ENCODE measurements at regions not wholly inside any gene's neighbourhood (a gene's known extent, or its start where the extent isn't known, plus 50 kb on each side); places are given as distances from the start of the nearest gene placed in this dataset.

- ATAC-seq = no peak
- TF ChIP-seq TOX (CRISPR knock-in tag; IDR thresholded peaks at IDR 0.05; ENCODE audit: borderline replicate concordance) (no peak), BACH2 (CRISPR knock-in tag; IDR thresholded peaks at IDR 0.05; ENCODE audit: borderline replicate concordance) (no peak), GLIS3 (CRISPR knock-in tag; IDR thresholded peaks at IDR 0.05) (no peak), ZNF8 (CRISPR knock-in tag; IDR thresholded peaks at IDR 0.05) (no peak), ESRRG (CRISPR knock-in tag; IDR thresholded peaks at IDR 0.05) (no peak), RARB (CRISPR knock-in tag; IDR thresholded peaks at IDR 0.05) (no peak), ISL1 (CRISPR knock-in tag; IDR thresholded peaks at IDR 0.05) (peak; percentile 87), ARNTL (CRISPR knock-in tag; IDR thresholded peaks at IDR 0.05; ENCODE audit: borderline replicate concordance, low read depth) (no peak), CSRNP3 (CRISPR knock-in tag; IDR thresholded peaks at IDR 0.05) (no peak), SNAI2 (CRISPR knock-in tag; IDR thresholded peaks at IDR 0.05) (0 out of 2 replicates have a peak, but pooled peaks have one; percentile 8), OSR1 (CRISPR knock-in tag; IDR thresholded peaks at IDR 0.05) (no peak), ZNF565 (CRISPR knock-in tag; conservative IDR thresholded peaks at IDR 0.05; ENCODE audit: low read depth) (no peak), ZC3H10 (CRISPR knock-in tag; IDR thresholded peaks at IDR 0.05) (no peak)
- TF ChIP-seq, protein P1, sequence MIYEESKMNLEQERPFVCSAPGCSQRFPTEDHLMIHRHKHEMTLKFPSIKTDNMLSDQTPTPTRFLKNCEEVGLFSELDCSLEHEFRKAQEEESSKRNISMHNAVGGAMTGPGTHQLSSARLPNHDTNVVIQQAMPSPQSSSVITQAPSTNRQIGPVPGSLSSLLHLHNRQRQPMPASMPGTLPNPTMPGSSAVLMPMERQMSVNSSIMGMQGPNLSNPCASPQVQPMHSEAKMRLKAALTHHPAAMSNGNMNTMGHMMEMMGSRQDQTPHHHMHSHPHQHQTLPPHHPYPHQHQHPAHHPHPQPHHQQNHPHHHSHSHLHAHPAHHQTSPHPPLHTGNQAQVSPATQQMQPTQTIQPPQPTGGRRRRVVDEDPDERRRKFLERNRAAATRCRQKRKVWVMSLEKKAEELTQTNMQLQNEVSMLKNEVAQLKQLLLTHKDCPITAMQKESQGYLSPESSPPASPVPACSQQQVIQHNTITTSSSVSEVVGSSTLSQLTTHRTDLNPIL (CRISPR knock-in tag; IDR thresholded peaks at IDR 0.05; ENCODE audit: low read depth) = no peak
These were observed 987.2 kb downstream of the PDHA2 start for GRCh38 chr4:96827086-96827485.

- 0 out of 3 replicates have a peak, but pooled peaks have one; percentile 40 for ATAC-seq
- TF ChIP-seq ZC3H10 (CRISPR knock-in tag; IDR thresholded peaks at IDR 0.05) (no peak), ZNF70 (CRISPR knock-in tag; IDR thresholded peaks at IDR 0.05) (no peak), ISL1 (CRISPR knock-in tag; IDR thresholded peaks at IDR 0.05) (no peak), CSDC2 (CRISPR knock-in tag; IDR thresholded peaks at IDR 0.05) (no peak), OSR1 (CRISPR knock-in tag; IDR thresholded peaks at IDR 0.05) (no peak), ZFP3 (CRISPR knock-in tag; IDR thresholded peaks at IDR 0.05) (no peak), ARNTL (CRISPR knock-in tag; IDR thresholded peaks at IDR 0.05; ENCODE audit: borderline replicate concordance, low read depth) (no peak), ZNF565 (CRISPR knock-in tag; conservative IDR thresholded peaks at IDR 0.05; ENCODE audit: low read depth) (no peak)
- TF ChIP-seq, protein P1 (CRISPR knock-in tag; IDR thresholded peaks at IDR 0.05; ENCODE audit: low read depth) = no peak
These were observed 993.9 kb downstream of the PDHA2 start for GRCh38 chr4:96833831-96834230.

GRCh38 chr4:96835991-96836390 lies 996.1 kb downstream of the PDHA2 start:
- no peak for TF ChIP-seq ESRRG (CRISPR knock-in tag; IDR thresholded peaks at IDR 0.05)
- TF ChIP-seq PPARA (CRISPR knock-in tag; IDR thresholded peaks at IDR 0.05; ENCODE audit: borderline replicate concordance) = no peak
- no peak for TF ChIP-seq ZNF70 (CRISPR knock-in tag; IDR thresholded peaks at IDR 0.05)

DNA sequence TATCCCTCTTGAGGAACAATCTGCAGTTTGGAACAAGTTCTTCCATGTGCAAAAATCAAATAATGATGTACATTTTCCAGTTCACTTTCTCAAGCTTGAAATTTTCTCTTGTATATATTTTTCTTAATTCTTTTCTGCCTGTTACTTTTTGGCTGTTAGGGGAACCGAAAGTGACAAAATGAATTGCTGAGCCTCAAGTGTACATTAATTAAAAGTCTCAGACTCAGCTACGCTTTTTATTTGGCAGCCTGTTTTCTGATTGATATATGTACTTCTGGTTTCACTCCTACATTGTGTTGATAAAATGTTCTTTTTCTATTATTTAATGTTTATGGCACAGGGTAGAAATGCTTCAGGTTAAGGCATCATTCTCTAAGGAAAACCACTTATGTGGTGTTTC lies 999.5 kb downstream of the PDHA2 start:
- no peak for TF ChIP-seq ZNF565 (CRISPR knock-in tag; conservative IDR thresholded peaks at IDR 0.05; ENCODE audit: low read depth)
- TF ChIP-seq OSR1 (CRISPR knock-in tag; IDR thresholded peaks at IDR 0.05) = no peak
- TF ChIP-seq ESRRG (CRISPR knock-in tag; IDR thresholded peaks at IDR 0.05) = no peak
- no peak for TF ChIP-seq ZFP3 (CRISPR knock-in tag; IDR thresholded peaks at IDR 0.05)
- TF ChIP-seq TCF4 (CRISPR knock-in tag; IDR thresholded peaks at IDR 0.05; ENCODE audit: borderline replicate concordance) = no peak
- TF ChIP-seq ZNF8 (CRISPR knock-in tag; IDR thresholded peaks at IDR 0.05) = no peak
- no peak for TF ChIP-seq ISL1 (CRISPR knock-in tag; IDR thresholded peaks at IDR 0.05)
- TF ChIP-seq, protein P2, sequence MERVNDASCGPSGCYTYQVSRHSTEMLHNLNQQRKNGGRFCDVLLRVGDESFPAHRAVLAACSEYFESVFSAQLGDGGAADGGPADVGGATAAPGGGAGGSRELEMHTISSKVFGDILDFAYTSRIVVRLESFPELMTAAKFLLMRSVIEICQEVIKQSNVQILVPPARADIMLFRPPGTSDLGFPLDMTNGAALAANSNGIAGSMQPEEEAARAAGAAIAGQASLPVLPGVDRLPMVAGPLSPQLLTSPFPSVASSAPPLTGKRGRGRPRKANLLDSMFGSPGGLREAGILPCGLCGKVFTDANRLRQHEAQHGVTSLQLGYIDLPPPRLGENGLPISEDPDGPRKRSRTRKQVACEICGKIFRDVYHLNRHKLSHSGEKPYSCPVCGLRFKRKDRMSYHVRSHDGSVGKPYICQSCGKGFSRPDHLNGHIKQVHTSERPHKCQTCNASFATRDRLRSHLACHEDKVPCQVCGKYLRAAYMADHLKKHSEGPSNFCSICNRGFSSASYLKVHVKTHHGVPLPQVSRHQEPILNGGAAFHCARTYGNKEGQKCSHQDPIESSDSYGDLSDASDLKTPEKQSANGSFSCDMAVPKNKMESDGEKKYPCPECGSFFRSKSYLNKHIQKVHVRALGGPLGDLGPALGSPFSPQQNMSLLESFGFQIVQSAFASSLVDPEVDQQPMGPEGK (CRISPR knock-in tag; IDR thresholded peaks at IDR 0.05; ENCODE audit: borderline replicate concordance) = no peak
- TF ChIP-seq CSRNP3 (CRISPR knock-in tag; IDR thresholded peaks at IDR 0.05) = no peak
- ATAC-seq = no peak

More at GRCh38 chr4:96835991-96836390, 996.1 kb downstream of the PDHA2 start:
- no peak for ATAC-seq
